Smooth muscle cell (in vitro differentiated cells): ENCODE measurements at regions not wholly inside any gene's neighbourhood (a gene's known extent, or its start where the extent isn't known, plus 50 kb on each side); places are given as distances from the start of the nearest gene placed in this dataset.

Experiments
- DNase-seq: peaks from one replicate; lab custom pipeline; 2025; ENCODE audit not compliant: unreplicated experiment; lab: John Stamatoyannopoulos, UW
- H2AFZ ChIP-seq: fragments of 200-600 bp; sonication (generic); 2 replicates; pipeline ENCODE4 v1.6.0; 2016; ENCODE audit warnings: antibody characterized with exemption, low read depth, mild to moderate bottlenecking
- H3F3A ChIP-seq: fragments of 200-600 bp; sonication (generic); 2 replicates; pipeline ENCODE4 v1.6.0; 2017; ENCODE audit warnings: antibody characterized with exemption, low read depth
- H3K27ac ChIP-seq: fragments of 200-600 bp; sonication (generic); 2 replicates; pipeline ENCODE4 v1.5.1; 2016; ENCODE audit warnings: low read depth, mild to moderate bottlenecking
- H3K27me3 ChIP-seq: fragments of 200-600 bp; sonication (generic); 2 replicates; pipeline ENCODE4 v1.6.1; 2016; ENCODE audit warnings: low read depth, mild to moderate bottlenecking
- H3K36me3 ChIP-seq: fragments of 200-600 bp; sonication (generic); 2 replicates; pipeline ENCODE4 v1.5.1; 2016; ENCODE audit warnings: low read depth
- H3K4me1 ChIP-seq: fragments of 200-600 bp; sonication (generic); 2 replicates; pipeline ENCODE4 v1.5.1; 2016; ENCODE audit warnings: low read depth
- H3K4me2 ChIP-seq: fragments of 200-600 bp; sonication (generic); 2 replicates; pipeline ENCODE4 v1.6.0; 2016; ENCODE audit warnings: mild to moderate bottlenecking
- H3K4me3 ChIP-seq: fragments of 200-600 bp; sonication (generic); 2 replicates; pipeline ENCODE4 v1.5.1; 2016; ENCODE audit warnings: mild to moderate bottlenecking
- H3K79me2 ChIP-seq: fragments of 200-600 bp; sonication (generic); 2 replicates; pipeline ENCODE4 v1.6.0; 2016; ENCODE audit warnings: low read depth, mild to moderate bottlenecking
- H3K9ac ChIP-seq: fragments of 200-600 bp; sonication (generic); 2 replicates; pipeline ENCODE4 v1.6.0; 2016; ENCODE audit warnings: low read depth
- H3K9me3 ChIP-seq: fragments of 200-600 bp; sonication (generic); replicated peaks from 2 replicates; pipeline ENCODE4 v1.5.1; 2016; ENCODE audit warnings: low read depth
- H4K20me1 ChIP-seq: fragments of 200-600 bp; sonication (generic); 2 replicates; pipeline ENCODE4 v1.6.0; 2016; ENCODE audit warnings: low read depth
- WGBS: methylation state at CpG from one replicate; pipeline ENCODE4 v1.1.7; 2016; ENCODE audit warnings: low lambda C conversion rate; 5-methylcytosine and 5-hydroxymethylcytosine counted together
- TF ChIP-seq, protein P1 (sequence below): fragments of 200-600 bp; sonication (generic); IDR thresholded peaks from 2 replicates; pipeline ENCODE4 v1.5.1; 2017; ENCODE audit warnings: borderline replicate concordance, mild to moderate bottlenecking, antibody characterized with exemption; ENCODE audit not compliant: insufficient read depth, poor library complexity, severe bottlenecking

DNA sequence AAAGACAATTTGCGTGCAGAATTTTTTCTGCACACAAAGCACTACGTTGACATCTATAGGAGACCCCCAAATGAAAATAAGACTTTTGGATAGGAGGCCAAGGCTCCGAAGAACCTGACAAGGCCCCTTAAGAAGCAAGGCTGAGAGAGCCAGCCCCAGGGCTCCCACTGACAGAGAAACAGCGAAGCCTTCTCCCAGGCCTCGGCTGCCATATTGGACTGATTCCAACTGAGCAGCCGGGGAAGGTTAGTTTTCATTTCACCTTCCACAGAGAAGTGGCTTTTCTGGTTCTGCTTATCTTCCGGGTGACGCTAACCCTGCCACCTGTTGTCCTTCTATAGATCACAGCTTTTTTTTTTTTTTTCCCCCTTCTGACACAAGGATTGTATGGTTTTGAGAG lies 356.7 kb downstream of the SOX9 start:
- Histone ChIP-seq H3K27ac (no peak overlapping the region), H3K9ac (no peak overlapping the region), H3K4me2 (no peak overlapping the region), H3K27me3 (no peaks in the 10 kb centered on the region), H3K36me3 (no peaks in the 10 kb centered on the region), H3F3A (no peaks in the 10 kb centered on the region), H3K79me2 (peaks cover 28% of the 10 kb centered on the region), H3K4me3 (no peak overlapping the region), H2AFZ (no peak overlapping the region), H4K20me1 (peaks cover 66% of the 10 kb centered on the region), H3K9me3 (no peaks in the 10 kb centered on the region), H3K4me1 (peaks cover 19% of the 10 kb centered on the region)
- whole genome bisulfite sequencing = 89% methylated on average over 8 of the region's 8 CpGs
- TF ChIP-seq, protein P1, sequence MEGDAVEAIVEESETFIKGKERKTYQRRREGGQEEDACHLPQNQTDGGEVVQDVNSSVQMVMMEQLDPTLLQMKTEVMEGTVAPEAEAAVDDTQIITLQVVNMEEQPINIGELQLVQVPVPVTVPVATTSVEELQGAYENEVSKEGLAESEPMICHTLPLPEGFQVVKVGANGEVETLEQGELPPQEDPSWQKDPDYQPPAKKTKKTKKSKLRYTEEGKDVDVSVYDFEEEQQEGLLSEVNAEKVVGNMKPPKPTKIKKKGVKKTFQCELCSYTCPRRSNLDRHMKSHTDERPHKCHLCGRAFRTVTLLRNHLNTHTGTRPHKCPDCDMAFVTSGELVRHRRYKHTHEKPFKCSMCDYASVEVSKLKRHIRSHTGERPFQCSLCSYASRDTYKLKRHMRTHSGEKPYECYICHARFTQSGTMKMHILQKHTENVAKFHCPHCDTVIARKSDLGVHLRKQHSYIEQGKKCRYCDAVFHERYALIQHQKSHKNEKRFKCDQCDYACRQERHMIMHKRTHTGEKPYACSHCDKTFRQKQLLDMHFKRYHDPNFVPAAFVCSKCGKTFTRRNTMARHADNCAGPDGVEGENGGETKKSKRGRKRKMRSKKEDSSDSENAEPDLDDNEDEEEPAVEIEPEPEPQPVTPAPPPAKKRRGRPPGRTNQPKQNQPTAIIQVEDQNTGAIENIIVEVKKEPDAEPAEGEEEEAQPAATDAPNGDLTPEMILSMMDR = no peak
- DNase-seq = no peak

DNA sequence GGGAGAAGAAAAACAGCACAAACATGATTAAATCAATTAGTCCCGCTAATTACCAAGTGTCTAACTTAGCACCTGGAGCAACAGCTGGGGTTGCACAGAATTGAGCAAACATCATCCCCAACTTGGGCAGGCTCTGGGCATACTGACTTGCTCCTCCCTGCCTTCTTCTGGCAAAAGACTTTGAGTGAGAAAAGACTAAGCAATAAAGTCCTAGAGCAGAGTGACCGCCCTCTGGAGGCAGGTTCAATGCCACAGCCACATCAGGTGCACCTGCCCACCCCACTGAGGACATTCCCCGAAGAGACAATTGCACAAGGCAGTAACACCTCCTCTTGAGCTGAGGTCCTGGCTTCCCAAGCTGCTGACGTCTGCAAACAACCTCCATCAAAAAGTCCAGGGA lies 358.3 kb downstream of the SOX9 start:
- peaks cover 68% of the 10 kb centered on the region for H4K20me1 ChIP-seq
- DNase-seq = no peak
- no peaks in the 10 kb centered on the region for H3K36me3 ChIP-seq
- H3K27me3 ChIP-seq = no peaks in the 10 kb centered on the region
- H3K9me3 ChIP-seq = no peaks in the 10 kb centered on the region
- 80% methylated on average over 4 of the region's 4 CpGs for WGBS
- H3K27ac ChIP-seq = no peak overlapping the region
- TF ChIP-seq, protein P1 = no peak
- no peaks in the 10 kb centered on the region for H3F3A ChIP-seq
- H2AFZ ChIP-seq = no peak overlapping the region
- no peak overlapping the region for H3K4me2 ChIP-seq
- H3K4me3 ChIP-seq = no peak overlapping the region
- peaks cover 24% of the 10 kb centered on the region for H3K79me2 ChIP-seq
- H3K9ac ChIP-seq = no peak overlapping the region
- H3K4me1 ChIP-seq = peaks cover 19% of the 10 kb centered on the region

DNA sequence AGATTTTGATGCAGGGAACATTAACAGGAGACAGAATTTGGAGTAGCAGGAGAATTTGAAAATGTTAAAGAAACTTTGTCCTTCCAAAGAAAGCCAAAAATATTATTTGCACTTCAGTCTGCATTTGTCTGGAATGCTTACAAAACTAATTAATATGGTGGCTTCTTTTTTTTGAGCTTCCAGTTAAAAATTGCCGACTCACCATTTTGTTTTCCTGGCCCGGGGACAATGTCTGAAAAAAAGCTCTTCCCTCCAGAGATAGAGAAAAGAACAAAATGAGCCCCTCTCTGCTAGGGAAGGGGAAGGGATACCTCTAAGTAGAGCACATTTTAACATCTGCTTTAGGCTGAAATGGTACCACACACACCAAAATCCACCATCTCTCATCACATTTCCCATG lies 360.8 kb downstream of the SOX9 start:
- Histone ChIP-seq H3K36me3 (no peaks in the 10 kb centered on the region), H2AFZ (no peak overlapping the region), H3K4me2 (no peak overlapping the region), H3K4me1 (peaks cover 9% of the 10 kb centered on the region), H4K20me1 (peaks cover 69% of the 10 kb centered on the region), H3F3A (no peaks in the 10 kb centered on the region), H3K9ac (no peak overlapping the region), H3K27me3 (no peaks in the 10 kb centered on the region), H3K27ac (no peak overlapping the region), H3K79me2 (peaks cover 39% of the 10 kb centered on the region), H3K4me3 (no peak overlapping the region), H3K9me3 (no peaks in the 10 kb centered on the region)
- DNase-seq = no peak
- TF ChIP-seq, protein P1 = no peak
- WGBS = 94% methylated on average over 2 of the region's 2 CpGs

DNA sequence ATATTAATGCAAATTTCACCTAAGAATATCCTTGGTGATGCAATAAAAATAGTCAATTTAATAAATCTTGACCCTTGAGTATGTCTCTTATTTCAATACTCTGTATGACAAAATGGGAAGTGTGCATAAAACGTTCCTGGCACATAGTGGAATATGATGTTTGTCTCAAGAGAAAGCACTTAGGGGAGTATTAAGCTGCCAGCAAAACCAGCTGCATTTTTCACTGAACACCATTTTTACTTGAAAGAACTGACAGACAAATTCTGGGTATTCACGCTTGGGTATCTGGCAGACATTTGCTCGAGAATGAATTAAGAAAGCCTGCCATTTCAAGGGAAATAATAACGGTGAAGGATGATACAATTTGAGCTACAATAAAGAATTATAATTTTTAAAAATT lies 364.8 kb downstream of the SOX9 start:
- Histone ChIP-seq H3K27me3 (no peaks in the 10 kb centered on the region), H2AFZ (no peak overlapping the region), H3K27ac (no peak overlapping the region), H3K79me2 (peaks cover 69% of the 10 kb centered on the region), H3K9ac (no peak overlapping the region), H3K9me3 (no peaks in the 10 kb centered on the region), H3F3A (no peaks in the 10 kb centered on the region), H3K4me1 (no peaks in the 10 kb centered on the region), H4K20me1 (peaks cover 81% of the 10 kb centered on the region), H3K36me3 (no peaks in the 10 kb centered on the region), H3K4me3 (no peak overlapping the region), H3K4me2 (no peak overlapping the region)
- 90% methylated on average over 4 of the region's 4 CpGs for WGBS
- TF ChIP-seq, protein P1 = no peak
- DNase-seq = no peak
